NOMO-1 treated with dmso at 0.1 percent for 144 hours (cell line): ENCODE measurements at regions not wholly inside any gene's neighbourhood (a gene's known extent, or its start where the extent isn't known, plus 50 kb on each side); places are given as distances from the start of the nearest gene placed in this dataset.

Experiments
- DNase-seq: peaks from one replicate; lab custom pipeline; 2025; ENCODE audit not compliant: unreplicated experiment; lab: John Stamatoyannopoulos, UW

DNA sequence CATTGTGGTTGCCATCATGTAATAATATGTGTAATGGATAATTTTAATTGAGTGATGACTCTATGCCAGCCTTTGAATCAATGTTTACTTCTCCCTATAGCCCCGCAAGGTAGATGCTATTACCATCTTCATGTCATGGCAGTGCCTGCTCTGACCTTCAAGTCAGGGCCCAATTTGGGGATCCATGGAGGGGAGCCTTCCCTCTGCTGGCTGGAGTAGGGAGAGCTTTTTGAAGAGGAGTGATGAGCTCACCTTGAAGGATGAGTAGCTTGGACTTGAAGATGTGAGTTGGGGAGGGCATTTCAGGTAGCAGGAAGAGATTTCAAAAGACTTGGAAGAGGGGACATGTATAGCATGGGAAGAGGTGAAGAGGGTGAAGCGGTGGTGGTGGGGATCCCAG, 189.2 kb downstream of the FOXD2 start:
- DNase-seq, result no peak

DNA sequence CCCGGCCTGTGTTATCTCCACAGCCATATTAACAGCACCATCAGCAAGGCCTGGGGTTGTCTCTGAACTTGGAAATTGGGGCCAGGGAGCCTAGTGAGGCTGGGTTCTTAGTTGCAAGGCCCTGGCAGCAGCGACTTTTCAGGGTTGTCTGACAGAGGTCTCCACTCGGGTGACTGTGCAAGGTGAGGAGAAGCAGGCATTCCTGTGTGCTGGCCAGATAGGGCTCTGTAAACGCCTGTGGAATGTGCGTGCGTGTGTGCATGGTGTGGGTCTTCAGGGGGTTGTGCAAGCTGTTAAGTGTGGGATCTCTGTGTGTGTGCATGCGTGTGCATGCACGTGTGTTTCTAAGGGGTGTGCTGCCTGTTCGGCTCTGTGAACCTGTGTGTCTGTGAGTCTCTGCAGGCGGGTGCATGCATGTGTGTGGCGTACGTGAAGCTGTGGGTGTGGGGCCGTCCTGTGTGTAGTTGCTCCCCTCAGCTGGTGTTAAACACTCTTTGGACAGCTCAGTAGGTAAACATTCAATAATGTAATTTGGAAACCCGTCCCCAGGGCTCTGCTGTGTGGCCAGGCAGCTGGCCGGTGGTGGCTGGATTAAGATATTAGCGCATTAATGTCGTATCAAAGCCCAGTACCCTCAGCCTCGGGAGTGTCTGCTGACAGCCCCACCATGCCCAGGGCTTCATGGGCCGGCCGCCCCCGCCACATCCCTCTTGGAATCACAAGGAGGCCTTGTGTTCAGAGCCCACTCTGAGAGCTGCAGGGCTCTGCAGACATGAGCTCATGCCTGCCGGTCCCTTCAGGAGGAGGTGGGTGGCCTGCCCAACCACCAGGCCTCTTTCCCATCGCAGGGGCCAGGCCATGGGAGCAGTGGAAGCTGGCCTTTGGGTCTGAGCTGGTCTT, 189.9 kb downstream of the FOXD2 start:
- DNase-seq, result no peak

DNA sequence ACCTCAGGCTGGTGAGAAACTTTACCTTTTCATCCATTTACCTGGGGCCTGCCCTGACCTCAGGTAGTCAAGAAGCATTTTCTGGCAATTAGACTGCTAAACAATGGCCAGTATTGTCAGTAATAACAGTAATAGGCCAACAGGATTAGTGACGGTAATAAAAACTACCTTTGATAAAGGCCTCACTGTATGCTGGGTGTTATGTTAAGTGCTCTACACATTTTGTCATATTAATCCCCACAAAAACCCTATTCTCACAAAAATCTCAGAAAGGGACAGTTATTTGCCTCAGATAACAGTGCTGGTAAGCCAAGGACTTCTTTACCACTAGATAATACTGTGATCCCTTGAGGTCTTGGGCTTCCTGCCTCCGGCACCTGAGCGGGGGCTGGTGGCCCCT, 191.4 kb downstream of the FOXD2 start:
- no peak for DNase-seq

DNA sequence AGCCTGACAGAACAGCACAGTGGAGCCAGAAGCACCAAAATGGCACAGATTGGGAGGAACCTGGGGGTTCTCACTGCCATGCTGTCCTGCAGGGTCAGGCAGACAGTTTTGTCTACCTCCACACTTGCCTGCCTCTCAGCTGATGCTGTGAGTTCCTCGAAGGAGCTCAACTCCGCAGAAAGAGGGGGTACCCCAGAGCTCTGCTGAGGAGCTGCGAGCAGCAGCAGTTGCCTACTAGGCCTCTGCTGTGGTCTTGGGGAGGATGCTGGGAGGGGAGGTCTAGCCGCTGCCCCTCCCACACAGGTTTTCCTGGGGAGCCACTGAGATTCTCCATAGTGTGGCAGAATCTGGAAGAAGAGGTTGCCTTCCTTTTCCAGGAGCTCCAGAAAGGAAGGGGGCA, 192.5 kb downstream of the FOXD2 start:
- no peak for DNase-seq

DNA sequence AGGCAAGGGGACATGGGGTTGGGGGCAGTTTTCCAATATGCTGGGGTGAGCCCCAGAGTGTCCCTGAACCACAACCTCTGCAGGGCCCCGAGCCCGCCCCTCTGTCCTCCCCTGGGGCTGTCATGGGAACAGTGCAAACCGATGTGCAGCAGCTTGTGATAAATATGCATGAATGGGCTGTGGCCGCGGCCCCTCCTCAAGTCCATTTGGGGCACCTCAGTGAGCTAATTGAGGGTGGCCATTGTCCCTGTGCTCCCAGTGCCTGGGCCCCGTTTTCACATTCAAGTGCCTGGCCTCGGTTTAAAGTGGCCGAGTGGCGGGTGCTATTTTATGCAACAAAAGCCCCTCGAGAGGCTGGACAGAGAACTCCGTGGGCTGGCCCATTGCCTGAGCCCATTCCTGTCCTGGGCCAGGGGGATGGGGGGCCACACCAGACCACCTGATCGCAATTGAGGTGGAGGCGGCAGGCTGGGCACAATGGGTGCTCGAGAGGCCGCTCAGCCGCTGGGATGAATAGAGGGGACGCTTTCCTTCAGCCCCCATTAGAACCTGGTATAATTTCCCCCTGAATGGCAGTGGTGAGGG, 193.7 kb downstream of the FOXD2 start:
- no peak for DNase-seq

DNA sequence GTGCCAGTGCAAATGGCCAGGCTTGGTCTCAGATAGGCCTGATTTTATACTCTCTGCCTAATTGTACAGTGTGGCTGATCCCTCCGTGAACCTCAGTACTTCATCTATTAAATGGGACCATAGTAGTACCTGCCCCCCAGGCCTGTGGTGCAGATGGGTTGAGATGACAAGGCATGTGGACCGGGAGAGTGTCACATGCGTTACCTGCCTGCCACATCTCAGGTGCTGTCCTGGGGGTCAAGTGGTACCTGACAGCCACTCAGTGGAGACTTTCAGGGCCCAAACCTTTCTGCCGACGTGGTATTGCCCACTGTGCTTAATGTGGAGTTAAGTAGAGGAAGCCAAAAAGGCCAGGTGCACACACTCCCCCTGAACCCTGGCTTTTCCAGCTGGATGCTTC, 197.3 kb downstream of the FOXD2 start:
- no peak for DNase-seq

DNA sequence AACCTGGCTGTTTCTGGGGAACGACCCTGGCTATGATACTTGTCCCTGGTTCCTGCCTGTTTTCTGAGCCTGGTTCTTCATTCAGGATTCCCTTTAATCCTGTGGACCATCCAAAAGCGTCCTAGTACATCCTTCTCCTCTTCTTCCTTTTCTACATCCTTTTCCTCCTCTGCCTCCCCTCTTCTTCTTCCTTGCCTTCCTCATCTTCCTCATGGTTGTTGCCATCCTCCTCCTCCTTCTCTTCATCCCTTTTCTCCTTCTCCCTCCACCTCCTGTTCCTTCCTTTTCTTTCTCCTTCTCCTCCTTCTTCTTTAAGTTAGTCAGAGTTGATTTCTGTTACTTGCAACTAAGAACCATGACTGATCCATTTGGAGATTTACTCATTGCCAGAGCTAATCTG, 197.8 kb downstream of the FOXD2 start:
- no peak for DNase-seq

DNA sequence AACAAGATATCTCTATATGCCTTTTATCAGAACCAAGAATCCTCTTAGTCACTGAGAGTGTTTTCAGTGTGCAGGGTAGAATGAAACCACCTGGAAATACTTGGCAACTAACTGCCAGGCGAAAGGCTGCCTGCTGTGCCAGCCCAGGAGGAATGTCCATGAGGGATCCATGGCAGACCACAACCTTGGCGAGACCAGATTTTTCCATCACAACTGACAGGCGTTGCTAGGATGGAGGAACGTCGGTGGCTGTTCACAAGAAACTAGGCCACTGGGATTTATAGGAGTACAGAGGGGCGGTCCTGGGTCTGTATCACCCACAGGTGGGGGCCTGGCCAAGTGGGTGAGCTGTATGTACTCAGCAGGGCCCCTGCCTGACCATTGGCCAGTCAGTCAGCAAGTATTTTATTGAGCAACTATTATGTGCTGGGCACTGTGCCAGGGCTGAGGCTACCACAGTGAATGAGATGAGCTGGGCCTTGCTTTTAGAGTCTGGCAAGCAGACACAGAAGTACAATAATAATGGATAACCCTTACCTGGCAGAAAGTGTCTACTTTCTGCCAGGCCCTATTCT, 199.4 kb downstream of the FOXD2 start:
- no peak for DNase-seq

DNA sequence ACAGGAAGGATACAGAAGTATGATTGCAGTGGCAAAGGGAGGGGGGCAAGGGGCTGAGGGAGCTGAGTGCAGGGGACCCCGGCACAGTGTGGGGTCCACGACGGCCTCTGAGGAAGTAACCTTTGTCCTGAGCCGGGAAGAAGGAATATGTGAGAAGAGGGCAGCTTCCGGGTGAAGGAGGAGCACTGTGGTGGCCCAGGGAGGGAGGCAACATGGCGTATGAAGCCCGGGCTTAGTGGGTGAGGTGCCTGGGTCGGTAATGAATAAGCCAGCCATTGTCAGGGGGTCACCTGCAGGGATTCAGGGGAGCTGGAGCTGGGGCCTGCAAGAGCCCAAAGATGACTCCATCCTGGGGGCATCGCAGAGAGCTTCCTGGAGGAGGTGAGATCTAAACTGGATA, 200.4 kb downstream of the FOXD2 start:
- no peak for DNase-seq

DNA sequence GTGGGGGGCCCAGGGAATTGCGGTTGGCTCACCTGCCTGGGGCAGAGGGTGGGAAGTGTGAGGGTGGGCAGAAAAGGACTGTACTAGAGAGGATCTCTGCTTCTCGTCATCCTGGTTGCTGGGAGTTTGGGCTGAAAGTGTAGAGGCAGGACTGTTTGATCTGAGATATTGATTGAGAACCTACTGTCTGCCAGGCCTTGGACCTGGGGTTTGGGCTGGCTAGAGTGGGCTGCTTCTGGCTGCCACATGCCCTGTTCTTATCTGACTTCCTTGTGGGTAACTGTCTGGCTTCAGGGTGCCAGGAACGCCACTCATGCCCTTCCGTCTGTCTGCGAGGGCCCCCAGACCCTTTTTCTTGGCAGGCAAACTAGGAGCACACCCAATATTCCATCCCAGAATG, 200.9 kb downstream of the FOXD2 start:
- DNase-seq, result no peak

DNA sequence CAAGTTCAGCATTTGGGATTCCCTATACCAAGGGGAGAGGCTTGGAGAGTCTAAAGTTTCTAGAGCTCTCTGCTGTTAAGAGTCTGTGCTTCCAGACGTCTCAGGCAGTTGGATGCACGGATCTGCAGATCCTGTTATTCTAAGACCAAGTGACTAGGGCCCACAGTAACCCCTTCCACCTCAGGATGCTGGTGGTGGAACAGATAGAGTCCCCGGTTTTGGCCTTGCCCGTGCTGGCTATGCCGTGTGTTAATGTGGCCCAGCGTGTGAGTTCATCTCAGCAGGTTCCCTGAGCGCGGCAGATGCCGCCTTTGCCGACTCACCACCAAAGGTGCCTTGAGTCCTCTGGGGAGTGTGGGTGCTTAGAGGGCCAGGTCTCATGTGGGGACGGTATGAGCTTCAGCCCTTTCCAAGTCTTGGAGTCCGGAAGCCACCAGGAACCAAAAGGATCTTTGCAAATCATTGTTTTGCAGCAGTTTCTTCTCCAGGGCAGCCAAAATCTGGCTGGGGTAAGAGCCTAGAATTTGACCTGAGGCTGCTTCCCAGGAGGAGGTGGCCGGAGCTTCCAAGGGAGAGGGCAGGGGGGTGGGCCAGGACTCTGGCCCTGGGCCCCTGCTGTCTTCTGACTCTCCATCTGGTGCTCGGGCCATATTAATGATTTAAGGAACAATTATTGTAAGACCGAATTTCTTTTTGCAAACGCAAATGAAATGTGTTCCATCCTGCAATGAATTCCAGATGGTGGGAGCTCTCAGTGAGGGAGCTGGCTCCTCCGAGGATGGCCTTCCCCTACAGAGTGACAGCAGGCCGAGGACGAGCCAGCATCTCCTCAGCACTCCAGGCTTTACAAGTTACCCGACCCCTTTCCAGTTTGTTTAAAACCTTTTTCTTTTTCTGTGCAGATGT, 205.7 kb downstream of the FOXD2 start:
- DNase-seq, result no peak

DNA sequence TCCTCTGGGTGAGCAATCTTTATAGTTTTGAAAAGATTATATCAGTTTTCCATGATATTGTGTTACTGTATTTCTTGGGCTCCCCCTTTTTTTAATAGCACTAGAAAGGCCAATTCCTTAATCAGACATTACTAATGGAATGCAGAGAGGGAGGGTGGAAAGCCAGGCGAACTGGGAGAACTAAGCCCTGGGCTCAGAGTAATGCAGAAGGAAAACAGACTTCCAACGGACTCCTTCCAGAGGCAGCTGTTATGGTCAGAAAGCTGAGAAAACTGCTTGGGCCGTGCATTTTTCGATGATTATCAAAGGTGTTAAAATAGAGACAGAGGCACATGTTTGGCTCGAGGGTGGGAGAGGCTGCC, 206.3 kb downstream of the FOXD2 start:
- no peak for DNase-seq

DNA sequence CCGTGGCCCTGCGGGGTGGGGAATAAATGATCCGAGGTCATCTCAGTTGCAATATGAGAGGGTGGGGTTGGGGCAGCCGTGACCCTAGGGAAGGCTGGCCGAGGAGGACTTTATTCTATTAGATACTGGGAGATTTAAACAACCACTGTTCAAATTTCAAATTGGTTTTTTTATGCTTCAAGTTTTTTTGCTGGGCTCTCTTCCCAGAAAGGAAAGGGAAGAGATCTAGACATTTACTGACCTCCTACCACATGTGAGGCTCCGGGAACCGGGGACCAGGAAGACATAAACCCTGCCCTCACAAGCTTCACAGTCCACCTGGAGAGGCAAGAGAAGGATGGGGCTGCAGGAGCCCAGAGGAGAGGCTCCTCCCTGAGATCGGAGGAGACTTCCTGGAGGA, 207.3 kb downstream of the FOXD2 start:
- no peak for DNase-seq

DNA sequence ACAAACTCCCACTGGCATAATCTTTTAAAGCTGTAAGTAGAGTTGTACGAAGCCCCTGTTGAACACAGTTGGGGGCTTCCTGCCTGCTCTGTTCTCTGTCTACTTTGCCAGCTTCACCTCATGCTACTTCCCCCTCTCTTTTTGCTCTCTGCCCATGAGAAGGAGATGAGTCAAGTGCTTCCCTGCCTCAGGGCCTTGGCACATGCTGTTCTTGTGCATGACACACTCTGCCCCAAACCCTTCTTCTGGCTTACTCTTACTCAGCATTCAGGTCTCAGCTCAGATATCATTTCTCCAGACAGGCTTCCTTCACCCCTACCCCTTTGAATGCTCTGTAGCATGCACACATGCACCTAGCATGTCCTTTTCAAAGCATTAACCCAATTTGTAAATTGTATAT, 208.8 kb downstream of the FOXD2 start:
- DNase-seq, result no peak

DNA sequence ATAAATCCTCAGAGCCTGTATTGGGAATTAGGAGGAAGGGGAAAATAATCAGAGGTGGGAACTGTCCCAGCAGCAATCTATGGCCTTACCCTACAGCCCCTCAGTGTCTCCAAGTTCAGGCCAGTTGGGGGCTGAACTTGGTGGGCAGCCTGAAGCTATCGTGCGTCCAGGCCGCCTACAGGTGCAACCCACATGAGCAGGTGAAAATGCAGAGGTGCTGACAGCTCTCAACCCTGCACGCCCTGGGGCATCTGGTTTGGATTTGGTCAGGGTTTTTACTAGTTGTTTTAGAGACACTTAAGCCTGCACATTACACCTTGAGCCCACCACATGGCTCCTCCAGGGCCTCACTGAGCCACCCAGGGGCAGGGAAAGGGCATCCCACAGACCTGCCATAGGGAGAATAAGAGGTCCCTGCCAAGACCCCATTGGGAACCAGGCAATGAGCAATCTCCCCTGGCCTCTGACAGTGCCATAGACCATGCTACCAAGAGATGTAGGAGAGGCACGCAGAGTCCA, 209.5 kb downstream of the FOXD2 start:
- DNase-seq, result no peak

DNA sequence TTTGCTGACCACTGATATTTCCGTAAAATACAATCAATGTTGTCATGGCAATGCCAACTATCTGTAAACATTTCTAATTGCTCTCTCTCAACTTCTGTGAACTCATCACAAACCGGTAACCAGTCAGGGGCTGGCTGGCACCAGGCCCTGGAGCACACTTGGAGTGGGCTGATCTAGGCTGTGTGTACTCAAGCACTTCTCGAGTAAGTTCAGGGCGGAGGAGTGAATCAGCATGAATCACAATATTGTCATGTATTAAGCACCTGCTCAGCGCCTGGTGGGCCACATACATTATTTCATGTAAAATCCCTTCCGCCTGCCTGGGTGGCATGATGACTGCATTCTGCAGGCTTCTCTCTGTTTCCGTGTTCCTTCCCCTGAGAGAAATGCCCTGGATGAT, 212.4 kb downstream of the FOXD2 start:
- no peak for DNase-seq

DNA sequence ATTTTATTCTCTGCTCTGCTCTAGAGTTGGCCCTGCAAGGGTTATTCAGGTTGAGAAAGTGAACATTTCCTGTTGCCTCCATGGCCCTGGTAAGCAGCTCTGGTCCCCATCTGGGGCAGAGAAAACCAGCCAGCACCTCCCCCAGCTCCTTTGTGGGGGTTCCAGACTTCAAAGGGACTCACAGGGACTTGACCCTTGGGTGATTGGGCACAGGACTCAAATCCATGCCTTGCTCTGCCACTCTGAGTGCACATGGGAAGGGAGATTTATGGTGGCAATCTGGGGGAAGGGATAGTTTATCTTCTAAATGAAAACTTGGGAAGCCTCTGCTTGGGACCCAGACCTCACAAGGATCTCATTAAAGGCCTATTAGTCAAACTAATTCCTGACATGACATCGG, 212.8 kb downstream of the FOXD2 start:
- no peak for DNase-seq

DNA sequence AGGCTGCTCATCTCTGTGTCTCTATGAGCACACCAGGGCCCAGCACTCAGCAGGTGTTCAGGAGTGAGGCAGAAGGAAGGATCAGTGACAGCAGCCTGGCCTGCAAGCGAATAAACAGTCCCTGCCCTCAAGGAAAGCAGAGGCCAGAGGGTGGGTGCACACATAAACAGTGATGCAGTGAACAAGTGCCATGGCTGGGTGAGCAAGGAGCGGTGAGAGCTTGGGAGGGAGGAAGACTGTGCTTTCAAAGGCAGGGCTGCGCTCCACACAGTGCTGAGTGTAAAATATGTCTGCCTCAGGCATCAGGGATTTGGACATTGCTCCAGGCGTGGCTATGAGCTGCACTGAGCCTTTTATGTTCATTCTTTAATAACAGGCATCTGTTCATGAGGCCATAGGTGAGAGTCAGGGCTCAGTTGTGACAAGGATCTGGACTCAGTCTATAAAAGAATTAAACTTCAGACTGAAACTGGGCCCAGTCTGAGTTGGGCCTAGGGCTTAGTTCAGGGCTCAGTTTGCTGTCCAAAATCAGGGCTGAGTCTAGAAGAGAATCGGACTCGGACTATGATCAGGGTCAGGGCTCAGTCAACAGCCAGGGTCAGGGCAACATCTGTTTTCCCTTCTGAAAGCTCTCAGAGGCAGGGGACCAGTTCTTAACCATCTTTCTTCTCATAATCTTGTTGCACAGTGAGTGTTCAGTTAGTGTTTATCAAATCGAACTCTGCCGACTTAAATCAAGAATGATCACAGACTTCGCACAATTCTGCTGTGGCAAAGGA, 213.7 kb downstream of the FOXD2 start:
- no peak for DNase-seq

DNA sequence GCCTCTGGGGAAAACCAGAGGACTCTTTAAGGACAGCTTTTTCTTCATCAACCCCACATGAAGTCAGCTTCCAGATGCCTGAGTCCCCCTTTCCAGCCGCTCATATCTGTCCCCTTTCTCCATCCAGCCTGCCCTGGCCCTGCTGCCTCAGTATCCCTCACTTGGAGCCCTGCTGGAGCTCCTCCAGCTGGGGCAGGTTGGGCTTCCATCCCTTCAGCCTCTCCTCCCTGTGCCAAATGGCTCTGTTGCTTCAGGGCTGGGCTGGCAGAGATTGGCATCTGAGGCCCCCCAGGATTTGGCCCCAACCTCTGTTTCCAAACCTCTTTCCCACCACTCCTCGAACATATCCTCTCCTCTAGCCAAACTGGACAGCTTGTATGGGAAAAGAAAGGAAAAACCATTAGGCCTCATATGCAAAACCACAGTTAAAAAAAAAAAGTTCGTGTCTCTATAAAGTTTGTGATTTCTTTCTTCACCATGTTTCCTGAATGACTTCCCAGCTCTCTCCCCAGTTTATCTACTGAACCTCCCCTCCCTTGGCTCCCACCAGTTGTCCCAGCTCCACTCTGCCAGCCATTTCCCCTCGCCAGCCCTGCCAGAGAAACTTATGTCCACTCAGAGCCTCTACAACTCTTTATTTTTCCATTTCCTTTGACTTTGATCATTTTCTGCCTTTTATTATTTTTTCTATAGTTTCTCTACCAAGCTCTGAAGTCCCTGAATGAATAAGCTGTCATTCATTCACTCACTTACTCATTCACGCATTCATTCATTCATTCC, 217.9 kb downstream of the FOXD2 start:
- no peak for DNase-seq
